Stimulated activated CD8-positive, alpha-beta memory T cell treated with anti-CD3 and anti-CD28 coated beads, Interleukin-4, amount 100 ng/mL, for 24 hours (primary cell): ENCODE measurements at regions not wholly inside any gene's neighbourhood (a gene's known extent, or its start where the extent isn't known, plus 50 kb on each side); places are given as distances from the start of the nearest gene placed in this dataset.
"Not testable (repeated sequence)": the region's sequence is repeated elsewhere in the genome, so short reads cannot be mapped to it uniquely, and the experiment has no call there.

Experiments used
- DNase-seq: peaks from one replicate; pipeline ENCODE4 v3.0.0-alpha.2; 2020; ENCODE audit warnings: low read depth

DNA sequence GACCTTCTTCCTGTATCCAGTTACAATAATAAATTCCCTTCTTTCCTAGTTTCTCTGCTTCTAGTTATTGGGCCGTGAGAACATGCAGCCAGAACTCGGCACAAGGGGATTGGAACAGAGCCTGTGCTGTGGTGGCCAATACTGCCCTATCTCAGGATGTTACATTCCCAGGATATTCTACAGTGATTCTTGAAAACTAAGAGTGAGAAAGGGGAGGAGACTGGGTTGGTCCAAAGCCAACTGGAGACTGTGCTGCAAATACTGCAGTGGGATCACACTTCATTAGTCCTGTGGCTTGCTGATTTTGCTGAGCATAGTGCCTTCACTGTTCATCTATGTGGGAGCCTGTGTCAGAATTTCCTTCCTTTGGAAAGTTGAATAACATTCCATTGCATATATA is 456.8 kb downstream of the RPIA start:
- DNase-seq = not testable (repeated sequence)

DNA sequence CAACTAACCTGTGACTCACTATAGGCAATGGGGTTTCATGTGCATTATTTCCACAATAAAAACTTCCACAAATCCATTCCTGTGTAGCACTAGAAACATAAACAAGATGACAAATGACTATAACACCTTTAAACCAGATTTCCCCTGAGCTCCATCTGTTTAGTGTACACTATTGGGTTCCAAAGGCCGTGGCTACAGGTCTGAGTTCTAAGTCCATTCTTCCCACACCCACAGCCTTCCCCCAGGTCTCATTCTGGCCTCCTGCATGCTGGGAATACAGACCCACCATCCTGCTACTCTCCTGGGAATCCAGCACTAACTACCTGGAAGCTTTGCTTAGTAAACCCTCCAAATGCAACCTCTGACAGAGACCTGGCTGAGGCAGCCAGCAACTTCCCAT is 460.2 kb downstream of the RPIA start:
- DNase-seq = not testable (repeated sequence)

DNA sequence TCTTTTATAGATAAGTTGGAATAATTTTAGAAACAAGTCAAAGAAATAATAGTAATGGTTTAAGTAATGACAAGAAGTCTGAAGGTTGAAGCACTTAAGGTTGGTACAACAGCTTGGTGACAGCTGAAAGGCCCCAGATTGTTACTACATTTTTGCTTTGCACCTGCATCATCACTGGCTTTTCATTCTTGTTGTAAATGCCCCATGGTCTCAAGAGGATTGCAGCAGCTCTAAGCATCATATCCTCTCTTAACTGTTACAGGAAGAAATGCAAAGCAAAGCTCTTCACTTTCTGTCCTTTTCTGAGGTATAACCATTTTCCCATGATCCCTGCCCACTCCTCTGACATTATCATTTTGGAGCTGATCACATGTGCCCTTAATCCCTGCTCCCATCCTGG is 461.0 kb downstream of the RPIA start:
- DNase-seq = not testable (repeated sequence)

DNA sequence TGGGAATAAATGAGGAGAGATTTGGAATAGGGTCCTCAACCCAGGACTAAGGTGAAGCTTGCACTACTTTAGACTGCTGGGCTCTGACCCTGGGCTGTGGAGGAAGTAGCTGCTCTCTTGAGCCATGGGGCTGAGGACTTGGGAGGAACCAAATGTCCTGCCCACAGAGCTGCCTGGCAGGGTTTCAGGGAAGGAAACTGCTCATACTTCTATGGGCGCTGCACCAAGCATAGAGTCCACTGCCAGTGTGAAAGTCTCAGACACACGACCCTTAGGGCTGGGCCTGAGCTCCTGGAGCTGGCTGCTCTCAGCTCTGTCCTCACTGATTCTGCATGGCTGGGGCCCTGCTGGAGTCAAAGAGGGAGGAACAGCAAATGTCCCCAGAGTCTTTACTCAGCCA is 461.7 kb downstream of the RPIA start:
- not testable (repeated sequence) for DNase-seq

DNA sequence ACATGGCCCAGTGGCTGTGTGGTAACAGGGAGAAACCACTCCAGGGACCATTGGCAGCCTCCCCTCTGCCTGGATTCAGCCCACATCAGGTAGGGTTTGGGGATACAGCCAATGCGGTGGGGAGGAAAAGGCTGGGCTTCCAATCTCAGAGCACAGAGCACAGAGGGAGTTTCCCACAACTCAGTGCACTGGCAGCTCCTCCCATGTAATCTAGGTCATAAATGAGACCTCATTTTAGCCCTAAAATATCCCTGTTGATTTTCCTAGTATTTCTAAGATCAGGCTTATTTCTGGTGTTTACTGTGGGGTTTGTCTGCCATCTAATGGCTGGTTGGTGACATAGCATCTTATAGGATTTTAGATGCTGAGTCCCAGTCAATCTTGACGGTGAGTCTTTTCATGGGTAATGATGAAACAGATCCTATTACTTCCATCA is 462.8 kb downstream of the RPIA start:
- DNase-seq = not testable (repeated sequence)

DNA sequence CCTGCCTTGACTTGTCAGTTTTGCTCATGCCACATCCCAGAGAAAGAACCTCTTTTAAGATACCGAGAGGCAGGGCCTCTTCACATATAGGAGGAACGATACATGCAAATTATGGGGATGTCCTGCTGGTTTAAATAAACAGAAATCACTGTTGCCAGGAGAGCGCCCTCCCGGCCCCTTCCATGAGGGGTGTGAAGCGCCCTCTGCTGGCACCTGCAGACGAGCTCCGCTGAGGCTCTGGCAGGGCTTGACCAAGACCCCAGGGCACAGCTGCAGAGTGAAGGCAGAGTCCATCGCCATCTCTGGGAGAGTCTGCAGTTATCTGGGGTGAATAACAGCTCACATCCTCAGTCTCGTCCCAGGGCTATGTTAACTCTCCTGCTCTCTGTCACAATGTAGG is 468.8 kb downstream of the RPIA start:
- not testable (repeated sequence) for DNase-seq

DNA sequence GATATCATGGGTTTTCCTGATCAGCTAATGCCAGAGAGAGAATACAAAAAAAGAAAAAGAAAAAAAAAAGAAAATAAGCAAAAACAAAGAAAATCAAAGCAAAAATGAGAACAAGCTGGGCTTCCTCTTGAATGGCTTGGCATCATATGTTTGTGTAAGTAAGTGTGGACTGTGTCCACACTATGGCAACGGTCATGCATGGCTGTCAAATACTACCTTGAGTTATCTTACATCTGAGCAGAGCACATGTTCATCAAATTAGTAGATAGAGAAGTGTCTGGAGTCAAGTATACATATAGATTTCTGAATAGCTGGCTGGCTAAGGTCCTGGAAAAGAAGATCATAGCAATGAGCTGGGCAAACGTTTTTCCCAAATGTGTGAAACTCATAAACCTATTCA is 470.2 kb downstream of the RPIA start:
- not testable (repeated sequence) for DNase-seq

DNA sequence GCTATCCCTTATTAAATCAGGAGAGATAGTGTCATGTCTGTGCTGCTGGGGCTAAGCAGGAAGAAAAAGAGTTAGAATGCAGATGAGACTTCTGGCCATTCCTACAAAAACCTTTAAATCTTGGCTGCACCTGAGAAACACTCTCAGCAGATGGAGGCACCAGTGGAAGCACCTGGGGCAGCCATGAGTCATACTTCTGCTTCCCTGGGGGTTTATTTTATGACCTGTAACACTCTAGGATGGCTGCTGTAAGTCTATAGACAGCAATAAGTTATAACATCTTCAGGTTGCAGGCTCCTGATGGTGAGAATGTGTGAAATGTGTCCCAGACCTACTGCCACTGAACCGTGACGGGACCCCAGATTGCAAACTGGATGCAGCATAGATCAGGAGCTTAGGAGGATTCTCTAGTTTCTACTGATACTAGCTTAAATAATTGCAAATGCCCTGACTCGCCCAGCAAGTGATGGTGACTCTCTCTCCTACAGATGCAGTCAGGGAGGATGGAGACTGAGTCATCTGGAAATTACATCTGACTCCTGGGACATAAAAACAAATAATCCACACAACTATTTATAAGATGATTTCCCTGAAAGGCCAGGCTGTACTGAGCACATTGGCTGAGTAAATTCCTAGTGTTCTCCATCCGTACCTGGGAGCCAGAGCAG is 479.2 kb downstream of the RPIA start:
- DNase-seq = not testable (repeated sequence)

DNA sequence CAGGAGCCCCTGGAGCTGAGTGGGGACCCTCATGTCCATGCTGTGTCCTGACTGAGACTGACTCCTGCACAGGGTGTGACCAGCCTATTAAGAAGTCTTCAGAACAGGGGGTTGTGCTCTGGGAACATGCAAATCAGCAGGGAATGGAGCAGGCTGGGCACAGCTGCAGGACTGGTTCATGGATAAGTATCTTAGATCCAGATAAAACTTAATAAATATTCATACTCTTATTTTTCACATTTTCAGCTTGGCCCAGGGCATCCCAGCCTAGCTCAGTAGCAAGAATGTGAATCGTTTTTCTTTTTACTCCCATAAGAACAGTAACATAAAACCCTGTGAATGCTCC is 479.7 kb downstream of the RPIA start:
- not testable (repeated sequence) for DNase-seq

DNA sequence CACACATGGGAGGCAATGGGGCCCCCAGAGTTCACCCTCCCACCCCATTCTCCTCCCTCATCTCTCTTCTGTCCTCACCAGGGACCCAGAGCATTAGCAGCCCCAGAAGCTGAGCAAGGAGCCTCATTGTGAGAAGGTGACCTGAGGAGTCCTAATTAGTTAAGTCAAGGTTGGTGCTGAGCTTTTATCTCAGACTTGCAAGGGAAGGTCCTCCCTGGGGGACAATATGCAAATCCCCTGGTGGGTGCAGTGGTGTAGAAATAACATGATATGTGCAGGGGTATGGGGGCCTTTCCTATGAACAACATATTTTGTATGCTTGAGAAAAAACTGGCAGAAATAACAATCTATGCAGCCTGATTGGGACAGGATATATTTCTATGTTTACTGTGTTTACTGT is 485.5 kb downstream of the RPIA start:
- DNase-seq = not testable (repeated sequence)

DNA sequence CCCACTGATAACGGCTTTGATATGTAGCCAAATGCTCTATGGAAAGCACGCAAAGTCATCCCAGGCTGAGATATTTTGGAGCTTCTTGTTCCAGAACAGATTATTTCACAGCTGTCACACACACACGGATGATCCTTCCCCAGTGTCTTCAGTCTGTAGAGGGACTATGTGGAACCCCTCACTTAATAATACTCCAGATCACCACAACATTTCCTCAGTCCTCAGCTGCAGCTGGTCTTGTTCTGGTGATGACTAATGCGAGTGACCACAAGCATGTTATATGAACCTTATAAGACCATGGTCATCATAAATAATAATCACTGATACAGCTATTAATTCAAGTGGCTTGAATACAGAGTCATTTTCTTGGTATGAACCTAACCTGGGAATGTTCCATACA is 490.7 kb downstream of the RPIA start:
- DNase-seq = not testable (repeated sequence)

DNA sequence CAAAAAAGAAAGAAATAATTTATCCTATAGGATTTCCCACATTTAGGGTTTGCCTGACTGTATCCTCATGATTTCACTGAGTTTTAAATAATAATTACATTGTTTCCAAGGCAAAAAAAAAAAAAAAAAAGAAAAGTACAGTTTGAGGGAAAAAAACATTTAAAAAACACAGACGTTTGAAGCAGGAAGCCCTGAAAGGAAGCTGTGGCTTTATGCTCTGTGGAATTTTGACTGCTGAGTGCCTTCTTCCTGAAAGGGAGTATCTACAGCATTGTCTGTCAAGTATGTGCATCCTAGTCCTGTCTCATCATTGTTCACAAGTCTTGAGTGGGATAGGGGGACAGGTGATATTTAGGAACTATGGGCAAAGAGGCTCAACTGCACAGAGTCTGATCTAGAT is 493.3 kb downstream of the RPIA start:
- DNase-seq = not testable (repeated sequence)

DNA sequence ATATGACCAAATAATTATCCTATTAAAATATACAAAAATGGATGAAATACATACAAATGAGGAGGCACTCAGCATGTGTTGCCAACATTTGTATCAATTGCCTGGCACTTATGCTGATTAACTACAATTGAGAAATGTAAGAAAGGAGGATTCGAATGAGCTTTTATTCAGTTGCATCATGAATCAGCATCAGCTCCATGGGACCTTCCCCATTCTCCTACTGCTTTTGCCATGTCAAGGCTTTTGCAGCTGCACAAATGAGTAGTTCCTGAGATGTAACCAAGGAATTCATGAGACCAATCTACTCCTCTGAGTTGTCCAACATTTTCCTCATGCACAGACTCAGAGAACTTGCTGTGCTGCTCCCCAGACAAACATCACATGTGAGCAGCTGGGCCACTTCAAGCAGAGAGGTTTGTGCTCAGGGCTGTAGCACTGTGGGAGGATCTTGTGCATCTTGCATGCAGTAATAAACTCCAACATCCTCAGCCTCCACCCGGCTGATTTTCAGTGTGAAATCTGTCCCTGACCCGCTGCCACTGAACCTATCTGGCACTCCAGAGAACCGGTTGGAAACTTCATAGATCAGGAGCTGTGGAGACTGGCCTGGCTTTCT is 504.3 kb downstream of the RPIA start:
- DNase-seq = not testable (repeated sequence)

DNA sequence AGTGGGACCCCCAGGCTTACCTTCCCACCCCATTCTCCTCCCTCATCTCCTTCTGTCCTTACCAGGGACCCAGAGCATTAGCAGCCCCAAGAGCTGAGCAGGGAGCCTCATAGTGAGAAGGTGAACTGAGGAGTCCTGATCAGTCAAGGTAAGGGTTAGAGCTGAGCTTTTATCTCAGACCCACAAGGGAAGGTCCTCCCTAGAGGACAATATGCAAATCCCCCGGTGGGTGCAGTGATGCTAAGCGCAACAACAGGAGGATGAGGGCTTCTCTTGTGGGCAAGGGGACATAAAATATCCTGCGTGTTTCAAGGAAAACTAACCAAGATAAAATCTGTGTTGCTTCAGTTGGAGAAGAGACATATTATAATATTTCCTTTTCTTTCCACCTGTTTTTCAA is 505.2 kb downstream of the RPIA start:
- DNase-seq = not testable (repeated sequence)

DNA sequence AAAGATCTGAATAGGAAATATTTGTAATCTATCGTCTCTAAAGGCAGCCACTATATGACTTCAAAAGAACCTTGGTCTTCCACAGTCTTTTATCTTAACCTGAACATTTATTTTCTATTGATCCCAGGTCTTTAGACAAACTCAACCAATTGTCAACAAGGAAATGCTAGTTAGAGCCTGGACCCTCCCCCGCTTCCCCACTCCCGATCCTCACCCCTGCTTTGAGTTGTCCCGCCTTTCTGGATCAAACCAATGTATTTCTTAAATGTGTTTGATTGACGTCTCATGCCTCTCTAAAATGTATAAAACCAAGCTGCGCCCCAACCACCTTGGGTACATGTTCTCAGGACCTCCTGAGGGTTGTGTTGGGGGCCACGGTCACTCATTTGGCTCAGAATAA is 506.6 kb downstream of the RPIA start:
- not testable (repeated sequence) for DNase-seq

DNA sequence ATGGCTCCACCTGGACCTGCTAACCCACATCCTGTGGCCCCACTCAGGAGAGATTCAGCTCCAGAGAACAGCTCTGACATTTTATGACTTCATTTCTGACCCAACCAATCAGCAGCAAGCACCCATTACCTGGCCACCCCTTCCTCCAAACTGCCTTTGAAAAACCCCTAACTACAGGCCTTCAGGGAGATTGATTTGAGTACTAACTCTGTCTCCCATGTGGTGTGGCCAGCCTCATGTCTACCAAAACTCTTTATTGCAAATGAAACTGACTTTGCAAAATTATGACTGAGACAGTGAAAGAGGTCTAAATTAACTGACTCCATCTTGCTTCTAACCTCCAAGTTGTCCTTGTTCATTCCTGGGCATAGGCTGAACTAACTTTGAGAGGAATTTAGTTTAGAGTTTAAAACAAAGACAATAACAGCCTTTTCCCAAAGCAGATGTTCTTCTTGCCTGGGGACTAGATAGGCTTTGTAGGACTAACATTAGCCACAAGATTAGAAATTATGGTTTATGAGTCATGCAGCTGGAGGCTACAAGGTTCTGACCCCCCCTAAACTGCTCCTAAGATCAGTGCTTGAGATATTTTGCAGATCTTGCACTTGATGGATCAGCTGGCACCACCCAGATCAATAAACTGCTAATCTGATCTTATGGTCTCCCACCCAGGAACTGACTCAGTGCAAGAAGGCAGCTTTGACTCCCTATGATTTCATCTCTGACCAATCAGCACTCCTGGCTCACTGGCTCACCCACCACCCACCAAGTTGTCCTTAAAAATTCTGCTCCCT is 508.2 kb downstream of the RPIA start:
- DNase-seq = not testable (repeated sequence)

DNA sequence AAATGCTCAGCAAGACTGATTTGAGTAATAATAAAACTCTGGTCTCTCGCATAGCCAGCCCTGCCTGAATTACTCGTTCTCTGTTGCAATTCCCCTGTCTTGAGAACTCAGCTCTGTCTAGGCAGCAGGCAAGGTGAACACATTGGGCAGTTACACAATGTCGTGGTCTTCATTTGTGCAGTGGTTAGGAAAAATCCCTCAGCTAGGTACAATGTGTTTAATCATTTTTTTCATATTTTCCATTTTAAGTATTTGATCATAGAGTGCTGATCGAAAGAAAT is 508.7 kb downstream of the RPIA start:
- not testable (repeated sequence) for DNase-seq

DNA sequence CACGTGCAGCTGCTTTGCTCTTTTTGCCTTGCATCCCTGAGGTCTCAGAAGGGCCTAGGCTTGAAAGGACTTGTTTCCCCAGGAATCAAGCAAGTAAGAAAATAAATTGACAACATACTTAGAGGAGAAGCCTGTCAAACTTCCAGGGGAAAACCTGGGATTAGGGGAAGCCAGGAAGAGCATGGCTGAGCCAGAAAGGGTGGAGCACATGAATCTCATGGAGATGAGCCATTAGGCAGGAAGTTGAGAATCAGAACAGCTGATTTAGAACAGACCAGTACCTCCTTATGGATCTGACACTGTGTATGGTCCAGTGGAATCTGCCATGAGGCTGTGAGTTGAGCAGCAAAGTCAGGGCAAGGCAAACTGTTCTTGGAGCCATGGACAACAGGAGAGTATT is 511.0 kb downstream of the RPIA start:
- DNase-seq = not testable (repeated sequence)

DNA sequence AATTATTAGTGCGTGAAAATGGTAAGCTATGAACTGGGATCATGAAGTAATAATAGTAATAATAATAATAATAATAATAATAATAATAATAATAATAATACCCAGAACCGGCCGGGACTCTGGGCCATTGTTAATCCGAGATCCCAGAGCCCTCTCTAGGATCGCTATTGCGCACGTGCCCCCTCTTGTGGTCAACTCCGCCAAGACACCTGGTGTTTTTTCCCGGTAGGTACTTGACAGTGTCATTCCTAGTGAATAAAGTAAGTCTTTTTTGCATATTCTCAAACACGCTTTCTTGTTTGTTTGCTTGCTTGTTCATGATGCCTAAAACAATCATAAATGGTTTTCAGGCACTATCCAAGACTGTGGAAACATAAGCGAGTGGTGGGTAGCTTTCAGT is 513.7 kb downstream of the RPIA start:
- DNase-seq = not testable (repeated sequence)

DNA sequence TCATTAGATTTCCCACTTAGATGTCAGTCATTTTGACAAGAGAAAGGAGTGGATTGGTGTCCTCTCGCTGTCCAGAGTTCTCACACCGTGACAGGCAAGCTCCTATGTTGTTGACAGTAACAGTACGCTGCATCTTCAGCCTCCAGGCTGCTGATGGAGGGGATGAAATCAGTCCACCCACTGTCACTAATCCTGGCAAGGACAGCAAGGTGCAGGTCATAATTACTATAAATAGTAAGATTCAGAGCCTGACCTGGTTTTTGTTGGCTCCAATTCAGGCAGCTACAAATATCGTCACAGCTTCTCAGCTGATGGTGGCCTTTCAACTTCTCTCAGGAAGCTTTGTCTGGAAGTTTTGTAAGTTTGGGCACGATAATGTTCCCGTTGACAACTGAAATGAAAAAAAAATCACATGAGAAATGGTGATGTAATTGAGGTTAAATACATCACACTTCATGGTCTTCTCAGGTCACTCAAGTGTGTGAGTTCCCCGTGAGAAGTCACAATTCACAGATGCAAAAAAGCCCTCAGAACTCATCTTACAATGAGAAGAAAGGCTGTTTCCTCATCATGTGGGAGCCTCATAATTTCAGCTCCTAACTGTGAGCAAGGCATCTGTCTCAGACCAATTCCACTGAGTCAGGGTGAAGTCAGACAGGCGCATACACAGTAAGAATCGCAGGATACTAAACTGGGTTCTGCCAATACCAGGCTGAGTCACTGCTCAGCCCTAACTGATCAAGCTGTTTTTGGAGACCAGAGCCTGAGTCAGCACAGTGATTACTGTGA is 516.9 kb downstream of the RPIA start:
- DNase-seq = not testable (repeated sequence)

DNA sequence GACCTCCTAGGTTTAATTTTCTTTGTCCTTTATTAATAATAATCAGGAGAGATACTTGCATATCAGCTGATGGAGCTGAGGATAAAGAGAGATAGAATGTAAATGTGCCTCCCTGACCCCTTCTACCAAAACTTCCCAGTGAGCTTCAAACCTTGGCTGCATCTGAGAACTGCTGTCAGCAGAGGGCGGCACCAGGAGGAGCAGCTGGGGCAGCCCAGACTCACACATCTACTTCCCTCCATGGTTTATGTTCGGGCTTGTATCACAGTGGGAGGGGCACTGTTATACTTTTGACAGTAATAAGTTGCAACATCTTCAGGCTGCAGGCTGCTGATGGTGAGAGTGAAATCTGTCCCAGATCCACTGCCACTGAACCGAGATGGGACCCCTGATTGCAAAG is 521.7 kb downstream of the RPIA start:
- DNase-seq = not testable (repeated sequence)

DNA sequence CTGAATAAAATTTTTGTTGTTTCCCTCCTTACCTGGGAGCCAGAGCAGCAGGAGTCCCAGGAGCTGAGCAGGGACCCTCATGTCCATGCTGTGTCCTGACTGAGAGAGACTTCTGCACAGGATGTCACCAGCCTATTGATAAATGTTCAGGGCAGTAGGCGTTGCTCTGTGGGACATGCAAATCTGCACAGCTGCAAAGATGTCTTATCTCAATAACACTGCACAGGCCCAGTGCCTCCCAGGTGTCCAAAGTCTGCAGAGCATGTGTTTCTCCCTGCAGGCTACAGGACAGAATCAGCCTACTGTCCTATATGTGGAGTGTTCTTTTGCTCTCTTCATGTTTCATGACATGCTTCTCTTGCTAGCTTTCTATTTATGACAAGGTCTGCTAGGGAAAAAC is 522.3 kb downstream of the RPIA start:
- DNase-seq = not testable (repeated sequence)
